SH-SY5Y (cell line): ENCODE measurements at regions not wholly inside any gene's neighbourhood (a gene's known extent, or its start where the extent isn't known, plus 50 kb on each side); places are given as distances from the start of the nearest gene placed in this dataset.

Experiments used
- GATA2 ChIP-seq: IDR thresholded peaks from 2 replicates; pipeline ENCODE4 v1.6.1; 2011; ENCODE audit warnings: mild to moderate bottlenecking, low read depth, low read length
- GATA3 ChIP-seq: IDR thresholded peaks from 2 replicates; pipeline ENCODE4 v1.6.1; 2011; ENCODE audit warnings: low read depth, mild to moderate bottlenecking, low read length, moderate library complexity

DNA sequence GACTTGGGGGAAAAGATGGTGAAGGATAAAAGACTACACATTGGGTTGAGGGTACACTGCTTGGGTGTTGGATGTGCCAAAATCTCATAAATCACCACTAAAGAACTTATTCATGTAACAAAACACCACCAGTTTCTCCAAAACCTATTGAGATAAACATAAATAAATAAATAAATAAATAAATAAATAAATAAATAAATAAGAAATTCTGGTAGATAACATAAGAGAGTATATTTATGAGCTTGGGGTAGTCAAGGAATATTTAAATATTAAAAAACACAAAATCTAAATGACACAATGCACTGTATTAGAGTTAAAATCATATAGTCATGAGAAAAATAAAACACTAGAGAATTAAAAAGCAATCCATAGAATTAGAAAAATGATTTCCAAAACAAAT, 333.5 kb upstream of the NRG3 start:
- TF ChIP-seq GATA2 (no peak), GATA3 (no peak)
